RKO (cell line): ENCODE measurements at regions not wholly inside any gene's neighbourhood (a gene's known extent, or its start where the extent isn't known, plus 50 kb on each side); places are given as distances from the start of the nearest gene placed in this dataset.

Experiments used
- DNase-seq: peaks from one replicate; pipeline ENCODE4 v3.0.0-alpha.2; 2016; ENCODE audit warnings: low spot score

DNA sequence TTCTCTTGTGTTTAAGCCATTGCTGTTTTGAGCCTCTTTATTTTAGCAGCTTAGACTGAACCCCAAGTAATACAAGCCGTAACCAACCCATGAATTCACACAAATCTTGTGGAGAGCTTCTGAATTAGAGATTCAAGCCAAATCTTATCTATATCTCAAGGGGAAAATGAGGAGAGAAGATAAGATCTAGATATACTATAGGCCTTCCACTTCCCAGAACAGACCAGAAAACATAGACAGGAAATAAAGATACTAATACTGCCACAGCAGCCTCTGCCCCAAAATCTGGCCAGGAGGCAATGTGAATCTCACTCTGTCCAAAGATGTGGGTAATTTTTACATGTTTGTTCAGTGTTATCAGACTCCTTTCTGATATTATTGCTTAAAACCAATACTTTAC, 307.2 kb downstream of the PTEN start:
- no peak for DNase-seq

GRCh38 chr10:88172159-88172558, 308.7 kb downstream of the PTEN start:
- DNase-seq, result no peak

DNA sequence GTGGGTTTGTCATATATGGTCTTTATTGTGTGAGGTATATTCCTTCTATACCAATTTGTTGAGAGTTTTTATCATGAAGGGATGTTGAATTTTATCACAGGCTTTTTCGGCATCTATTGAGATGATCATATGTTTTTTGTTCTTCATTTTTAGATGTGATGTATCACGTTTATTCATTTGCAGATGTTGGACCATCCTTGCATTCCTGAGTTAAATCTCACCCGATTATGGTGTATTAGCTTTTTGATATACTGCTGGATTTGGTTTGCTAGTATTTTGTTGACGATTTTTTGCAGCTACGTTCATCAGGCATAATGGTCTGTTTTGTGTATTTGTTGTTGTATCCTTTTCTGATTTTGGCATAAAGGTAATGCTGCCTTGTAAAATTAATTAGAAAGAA, 311.0 kb downstream of the PTEN start:
- DNase-seq, result no peak

GRCh38 chr10:88178758-88179157, 315.3 kb downstream of the PTEN start:
- no peak for DNase-seq

- DNase-seq, result no peak
Measured at GRCh38 chr10:88179831-88180230, 316.4 kb downstream of the PTEN start.

DNA sequence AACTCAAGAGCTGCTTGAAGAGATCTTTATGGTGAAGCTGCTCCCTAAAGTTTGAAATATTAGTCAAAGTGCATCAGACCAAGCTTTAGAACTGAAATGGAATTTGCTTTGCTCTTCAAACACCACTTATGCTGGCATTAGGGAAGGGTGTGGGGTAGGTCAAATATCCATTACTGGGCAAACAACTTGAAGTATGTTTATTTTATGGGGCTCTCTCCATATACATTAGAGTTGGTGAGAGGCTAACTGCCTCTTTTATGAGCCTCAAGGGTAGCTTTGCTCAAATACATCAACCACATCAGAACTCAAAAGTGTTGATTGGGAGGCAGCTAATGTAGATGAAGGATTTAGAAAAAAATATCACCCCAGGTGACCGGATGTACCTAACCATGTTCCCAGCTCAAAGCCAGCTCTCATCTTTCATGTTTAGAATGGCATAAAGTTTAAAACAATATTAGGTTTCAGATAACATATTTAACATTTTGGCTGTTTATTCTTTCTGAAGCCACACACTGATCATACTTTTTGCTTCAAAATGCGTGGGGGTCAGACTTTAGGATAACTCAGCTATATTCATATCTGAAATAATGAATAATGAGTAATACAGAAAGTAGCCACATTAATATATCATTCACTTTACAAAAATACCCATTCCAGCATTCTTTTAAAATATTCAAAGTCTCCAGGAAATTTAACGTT, 318.6 kb downstream of the PTEN start:
- DNase-seq, result no peak

DNA sequence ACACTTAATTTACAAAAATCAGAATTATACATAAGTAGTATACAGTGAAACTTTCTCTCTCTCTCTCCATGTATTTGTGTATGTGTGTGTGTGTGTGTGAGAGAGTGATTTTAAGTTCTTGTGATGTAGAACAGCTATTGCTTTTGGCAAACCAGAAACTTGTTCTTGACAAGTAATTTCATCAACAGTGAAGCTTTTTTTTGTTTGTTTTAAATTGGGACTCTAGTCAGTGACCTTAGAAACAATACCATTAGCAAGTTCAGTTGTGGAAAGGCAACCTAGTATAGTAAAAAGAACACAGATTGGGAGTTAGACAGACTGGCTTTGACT, 319.1 kb downstream of the PTEN start:
- no peak for DNase-seq

DNA sequence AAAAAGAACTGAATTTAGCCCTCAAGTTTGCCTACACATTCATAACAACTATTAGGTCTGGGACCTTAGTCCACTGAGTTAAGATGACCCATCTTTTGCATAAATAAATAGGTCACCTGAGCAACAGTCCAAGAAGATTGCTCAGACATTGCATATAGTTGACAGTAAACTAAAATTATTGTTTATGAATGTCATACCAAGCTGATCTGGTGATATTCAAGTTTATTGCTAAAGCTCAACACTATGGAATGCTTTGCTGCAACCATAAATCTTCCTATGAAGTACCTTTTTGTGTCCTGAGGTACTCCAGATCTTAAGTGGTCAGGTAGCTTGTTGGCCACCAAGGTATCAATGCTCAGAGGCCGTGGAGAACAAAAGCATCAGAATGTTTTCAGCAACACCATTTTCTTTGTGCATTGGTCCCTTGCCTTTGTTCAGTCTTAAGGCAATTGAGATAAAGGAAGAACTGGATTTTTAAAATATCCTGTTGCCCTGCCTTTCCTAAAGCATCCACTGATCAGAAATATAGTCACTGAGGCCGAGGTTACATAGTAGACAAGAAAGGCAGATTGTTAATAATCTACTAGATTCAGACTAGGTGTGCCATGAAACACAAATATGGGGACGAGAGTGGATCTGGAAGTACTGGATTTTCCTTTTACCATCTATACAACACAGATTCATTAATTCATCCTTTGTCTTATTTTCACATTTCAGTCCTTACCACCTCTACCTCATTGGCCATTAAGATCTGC, 321.3 kb downstream of the PTEN start:
- no peak for DNase-seq

- DNase-seq, result no peak
Measured at GRCh38 chr10:88185830-88186229, 322.4 kb downstream of the PTEN start.

DNA sequence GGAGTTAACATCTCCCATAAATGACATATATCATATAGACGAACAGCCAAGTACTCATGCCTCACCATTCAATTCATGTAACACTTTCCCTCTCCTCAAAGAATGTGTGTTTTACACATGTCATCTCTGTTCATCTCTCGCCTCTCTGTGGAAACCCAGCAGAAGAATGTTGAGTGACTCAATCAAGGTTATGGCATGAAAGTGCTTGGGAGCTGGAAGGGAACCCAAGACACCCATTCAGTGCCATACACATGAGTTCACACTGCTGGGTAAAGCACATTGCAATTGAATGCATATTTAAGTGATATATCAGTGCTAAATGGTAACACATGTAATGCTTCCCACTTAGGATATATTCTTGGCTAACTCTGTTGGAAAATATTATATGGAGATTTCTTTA, 322.9 kb downstream of the PTEN start:
- no peak for DNase-seq

GRCh38 chr10:88187472-88187871, 324.0 kb downstream of the PTEN start:
- DNase-seq, result no peak

DNA sequence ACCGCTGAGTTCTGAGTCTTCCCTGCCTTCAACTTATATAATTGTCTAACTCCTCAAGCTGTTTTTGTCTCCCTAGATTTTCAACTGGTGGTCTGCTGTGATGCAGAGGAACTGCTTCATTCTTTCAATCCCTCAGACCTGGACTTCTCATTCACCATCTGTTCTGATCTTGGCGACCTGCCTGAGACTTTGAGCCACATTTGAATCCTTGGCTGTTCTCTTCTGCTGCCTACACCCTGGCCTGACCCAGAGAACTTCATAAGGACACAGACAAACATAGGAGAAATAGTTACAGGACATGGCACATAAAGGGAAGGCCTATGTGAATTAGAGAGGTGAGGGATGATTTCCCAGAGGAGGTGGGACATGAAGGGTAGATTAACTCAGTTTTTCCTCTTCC, 326.7 kb downstream of the PTEN start:
- no peak for DNase-seq

DNA sequence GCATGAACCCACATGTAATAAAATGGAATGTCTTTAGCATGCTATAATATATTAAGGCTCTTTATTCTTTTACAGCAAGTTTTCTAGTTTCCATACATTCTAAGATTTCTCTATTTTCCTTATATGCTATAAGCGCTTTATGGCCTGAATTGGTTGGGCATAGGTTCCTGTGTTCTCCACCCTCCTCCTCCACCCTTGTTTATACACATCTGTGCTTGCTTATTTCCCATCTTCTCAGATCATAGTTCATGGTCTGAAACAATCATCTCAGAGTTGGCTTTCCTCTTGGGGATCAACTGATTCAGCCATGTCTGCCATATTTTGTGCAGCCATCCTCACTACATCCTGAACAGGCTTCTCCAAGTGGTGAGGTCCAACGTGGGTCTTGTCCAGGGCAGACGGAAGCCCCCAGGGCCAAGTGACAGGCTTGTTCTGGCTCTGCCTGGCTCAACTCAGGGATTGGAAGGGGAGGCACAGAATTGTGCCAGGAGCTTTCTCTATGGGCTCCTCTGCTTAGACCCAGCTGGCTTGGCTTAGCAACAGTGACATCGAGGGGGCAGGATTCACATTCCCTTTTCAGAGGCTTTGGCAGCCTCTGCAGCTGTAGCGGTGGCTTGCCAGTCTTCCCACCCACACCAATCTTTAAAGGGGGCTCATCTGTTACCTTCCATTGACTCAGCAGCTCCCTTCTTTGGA, 327.3 kb downstream of the PTEN start:
- DNase-seq, result no peak

GRCh38 chr10:88193018-88193417, 329.6 kb downstream of the PTEN start:
- DNase-seq, result no peak

DNA sequence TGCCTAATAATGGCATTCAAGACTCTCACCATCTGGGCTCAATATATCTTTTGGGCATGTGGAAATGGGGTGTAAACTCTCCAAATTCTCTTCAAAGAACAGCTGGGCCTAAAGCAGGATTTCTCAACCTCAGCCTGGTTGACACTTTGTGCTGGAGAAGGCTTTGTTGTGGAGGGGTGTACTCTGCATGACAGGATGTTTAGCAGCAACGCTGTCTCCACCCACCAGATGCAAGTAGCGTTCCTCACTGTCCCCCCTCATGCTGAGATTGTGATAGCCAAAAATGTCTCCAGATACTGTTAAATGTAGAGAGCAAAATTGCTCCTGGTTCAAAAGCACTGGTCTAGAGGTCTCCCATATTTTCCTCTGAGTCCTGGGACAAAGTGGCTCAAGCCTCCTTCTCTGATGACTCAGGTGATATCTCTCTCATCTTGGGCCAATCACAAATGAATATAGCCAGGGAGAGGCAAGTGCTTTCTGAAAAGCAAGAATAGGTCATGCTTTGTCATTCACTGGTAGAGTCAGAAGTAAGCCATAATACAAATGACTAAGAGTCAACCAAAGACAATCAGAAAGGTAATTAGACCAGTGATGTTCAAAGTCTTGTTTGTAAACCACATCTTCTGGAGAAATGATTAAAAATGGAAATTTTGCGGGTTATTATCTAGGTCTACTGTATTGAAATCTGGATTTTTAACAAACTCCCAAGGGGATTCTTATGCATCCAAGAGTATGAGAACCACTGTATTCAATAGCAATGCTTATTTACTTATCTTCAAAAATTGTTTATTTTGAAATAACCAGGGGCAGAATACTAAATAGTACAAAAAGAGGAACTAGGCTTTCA, 330.8 kb downstream of the PTEN start:
- DNase-seq, result peak; percentile 37

DNA sequence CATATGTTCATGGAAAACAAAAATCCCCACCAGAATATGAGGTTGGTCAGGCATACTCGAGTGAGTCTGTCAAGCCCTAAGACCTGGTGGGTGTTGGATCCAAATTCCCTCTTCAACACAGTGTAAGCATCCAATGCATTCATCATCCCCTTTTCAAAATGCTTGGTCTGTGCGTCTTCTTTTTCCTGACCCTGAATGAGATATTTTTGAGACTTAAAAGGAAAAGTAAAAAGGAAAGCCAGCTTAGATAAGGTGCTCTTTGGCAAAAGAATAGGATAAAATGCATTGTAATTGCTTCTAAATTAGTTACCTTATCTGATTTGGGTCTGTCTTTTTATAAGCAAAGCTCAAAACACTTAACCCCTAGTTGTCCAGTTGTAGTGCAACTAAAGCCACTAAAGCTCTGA, 331.5 kb downstream of the PTEN start:
- DNase-seq, result no peak

DNA sequence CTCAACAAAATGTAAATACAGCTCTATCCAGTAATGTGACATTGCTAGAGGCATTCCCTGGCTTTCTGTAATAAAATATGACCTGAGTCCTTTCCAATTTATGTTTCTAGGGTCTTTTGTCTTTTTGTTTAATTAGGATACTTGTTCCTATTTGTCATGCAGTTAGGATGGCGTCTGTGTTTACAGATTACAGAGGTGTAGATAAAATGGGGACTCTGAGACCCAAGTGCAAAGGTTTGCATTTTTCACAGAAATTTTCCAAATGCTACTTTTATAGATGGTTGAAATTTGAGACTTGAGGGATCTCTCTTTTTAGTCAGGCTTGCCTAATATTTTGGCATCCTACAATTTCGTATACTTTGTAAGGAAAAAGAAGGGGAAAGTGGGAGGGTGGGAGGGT, 332.4 kb downstream of the PTEN start:
- no peak for DNase-seq

DNA sequence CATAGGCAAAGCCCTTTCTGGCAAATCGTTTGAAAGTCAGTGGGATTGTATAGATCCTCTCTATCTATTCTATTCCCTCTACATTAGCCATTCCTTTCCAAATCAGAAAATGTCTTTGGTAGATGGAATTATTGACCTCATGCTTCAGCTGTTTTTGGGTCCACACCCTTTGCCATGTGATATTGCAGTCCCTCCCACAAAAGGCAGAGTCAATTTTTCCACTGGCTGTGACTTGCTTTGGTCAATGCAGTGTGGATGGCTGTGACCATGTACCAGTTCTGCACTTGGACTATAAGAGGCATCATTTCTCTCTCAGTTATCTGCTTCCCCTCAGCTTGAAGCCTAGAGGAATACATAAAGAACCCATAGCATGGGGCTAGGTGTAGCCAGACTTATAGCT, 332.9 kb downstream of the PTEN start:
- DNase-seq, result no peak

GRCh38 chr10:88198023-88198422, 334.6 kb downstream of the PTEN start:
- no peak for DNase-seq

GRCh38 chr10:88200312-88201032, 337.0 kb downstream of the PTEN start:
- no peak for DNase-seq

DNA sequence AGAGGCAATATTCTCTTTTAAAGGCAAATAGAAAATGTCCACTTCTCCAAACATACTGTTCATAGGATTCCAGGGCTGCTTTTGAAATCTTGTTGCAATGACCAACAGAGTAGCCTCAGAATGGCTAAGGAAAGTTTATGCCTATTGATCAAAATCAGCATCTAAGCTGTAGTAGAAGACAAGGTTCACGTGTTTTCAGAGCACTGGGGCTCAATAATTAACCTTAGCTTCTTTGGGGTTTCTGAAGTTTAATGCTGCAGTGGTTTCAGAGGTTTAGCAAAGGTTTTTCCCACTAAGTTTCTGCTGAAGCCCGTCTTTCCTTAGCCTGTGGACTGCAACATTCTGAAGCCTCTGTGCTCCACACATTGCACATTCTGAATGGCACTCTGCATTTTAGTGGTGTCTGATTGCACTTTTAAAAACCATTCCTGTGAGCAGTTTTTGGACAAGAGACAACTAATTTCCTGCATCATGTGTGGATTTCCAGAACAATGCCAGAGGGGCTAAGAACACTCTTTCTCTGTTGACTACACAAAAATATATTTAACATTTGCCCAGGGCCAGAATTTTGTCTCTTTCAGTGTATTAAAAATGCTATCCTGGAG, 342.5 kb downstream of the PTEN start:
- DNase-seq, result no peak
